Skeletal muscle satellite cell (primary cell): ENCODE measurements at regions not wholly inside any gene's neighbourhood (a gene's known extent, or its start where the extent isn't known, plus 50 kb on each side); places are given as distances from the start of the nearest gene placed in this dataset.

Experiments
- H3K27me3 ChIP-seq: 2 replicates; pipeline ENCODE4 v1.7.0; 2013; ENCODE audit warnings: low read length; ENCODE audit not compliant: control insufficient read depth, insufficient read depth
- H3K36me3 ChIP-seq: 2 replicates; pipeline ENCODE4 v1.7.0; 2013; ENCODE audit warnings: mild to moderate bottlenecking, control low read depth, low read length; ENCODE audit not compliant: insufficient read depth
- H3K4me1 ChIP-seq: 2 replicates; pipeline ENCODE4 v1.7.0; 2013; ENCODE audit warnings: low read length; ENCODE audit not compliant: control insufficient read depth, insufficient read depth
- H3K4me2 ChIP-seq: 2 replicates; pipeline ENCODE4 v1.7.0; 2013; ENCODE audit warnings: mild to moderate bottlenecking, low read length
- H3K4me3 ChIP-seq: 2 replicates; pipeline ENCODE4 v1.7.0; 2013; ENCODE audit warnings: low read length
- H3K9ac ChIP-seq: 2 replicates; pipeline ENCODE4 v1.7.0; 2013; ENCODE audit warnings: mild to moderate bottlenecking, low read depth, low read length, moderate library complexity
- H3K9me3 ChIP-seq: replicated peaks from 2 replicates; pipeline ENCODE4 v1.7.0; 2013; ENCODE audit warnings: mild to moderate bottlenecking, control low read depth, low read length

DNA sequence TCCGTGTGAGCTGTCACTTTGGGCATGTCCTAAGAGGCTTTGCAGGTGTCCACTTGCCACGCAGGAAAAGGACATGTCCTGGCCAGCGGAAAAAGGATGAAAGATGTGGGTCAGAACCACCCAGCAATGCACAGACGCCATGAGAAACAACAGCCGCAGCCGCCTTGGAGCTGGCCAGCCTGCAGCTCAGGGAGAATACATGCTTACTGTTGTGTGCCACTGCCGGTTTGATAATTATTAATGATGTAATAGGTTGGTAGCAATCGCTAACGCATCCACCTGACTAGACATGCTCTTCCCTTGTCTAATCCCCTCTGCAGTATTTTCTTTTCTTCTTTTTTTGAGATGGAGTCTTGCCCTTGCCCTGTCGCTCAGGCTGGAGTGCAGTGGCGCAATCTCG, 221.7 kb downstream of the HAUS1 start:
- H3K4me3 ChIP-seq = no peak overlapping the region
- no peak overlapping the region for H3K4me2 ChIP-seq
- peaks cover 15% of the 10 kb centered on the region for H3K4me1 ChIP-seq

DNA sequence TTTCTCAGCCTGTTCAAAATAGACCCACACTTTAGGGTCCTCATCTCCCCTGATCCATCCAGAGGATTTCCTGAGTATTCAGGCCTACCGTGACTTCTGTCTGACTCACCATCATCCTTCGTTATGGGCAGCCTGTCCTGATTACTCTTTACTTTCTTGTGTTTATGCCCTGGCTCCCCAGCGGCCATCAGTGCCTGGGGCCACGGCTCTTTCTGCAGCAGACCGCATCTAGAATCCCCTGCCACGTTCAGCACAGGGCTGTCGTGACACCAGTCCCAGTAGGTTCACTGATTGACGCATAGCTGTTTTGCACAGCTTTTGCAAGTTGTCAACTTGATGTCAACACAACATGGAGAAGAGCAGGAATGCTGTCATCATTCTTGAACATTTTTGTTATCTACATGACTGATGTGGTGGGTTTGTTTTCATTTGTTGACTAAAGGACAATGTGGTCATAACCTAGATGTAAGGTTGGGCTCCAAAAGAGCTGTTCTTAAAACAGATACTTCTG, 225.6 kb downstream of the HAUS1 start:
- Histone ChIP-seq H3K4me2 (no peak overlapping the region), H3K36me3 (no peaks in the 10 kb centered on the region), H3K4me1 (no peaks in the 10 kb centered on the region), H3K27me3 (peaks cover 55% of the 10 kb centered on the region), H3K9me3 (no peaks in the 10 kb centered on the region), H3K4me3 (no peak overlapping the region), H3K9ac (no peak overlapping the region)

More for the DNA sequence above, 221.7 kb downstream of the HAUS1 start:
- H3K27me3 ChIP-seq = peaks cover 20% of the 10 kb centered on the region
- H3K9ac ChIP-seq = no peak overlapping the region
- no peaks in the 10 kb centered on the region for H3K36me3 ChIP-seq
- no peaks in the 10 kb centered on the region for H3K9me3 ChIP-seq

GRCh38 chr18:46331316-46331715, 227.1 kb downstream of the HAUS1 start:
- no peaks in the 10 kb centered on the region for H3K36me3 ChIP-seq
- H3K27me3 ChIP-seq = peaks cover 70% of the 10 kb centered on the region
- no peaks in the 10 kb centered on the region for H3K4me1 ChIP-seq
- no peak overlapping the region for H3K9ac ChIP-seq
- H3K9me3 ChIP-seq = no peaks in the 10 kb centered on the region
- no peak overlapping the region for H3K4me2 ChIP-seq
- no peak overlapping the region for H3K4me3 ChIP-seq

GRCh38 chr18:46332286-46332801, 228.2 kb downstream of the HAUS1 start:
- Histone ChIP-seq H3K4me2 (no peak overlapping the region), H3K4me1 (no peaks in the 10 kb centered on the region), H3K36me3 (no peaks in the 10 kb centered on the region), H3K27me3 (peaks cover 80% of the 10 kb centered on the region), H3K9me3 (no peaks in the 10 kb centered on the region), H3K4me3 (no peak overlapping the region), H3K9ac (no peak overlapping the region)

GRCh38 chr18:46332921-46333341, 228.7 kb downstream of the HAUS1 start:
- H3K4me3 ChIP-seq = no peak overlapping the region
- H3K36me3 ChIP-seq = no peaks in the 10 kb centered on the region
- no peaks in the 10 kb centered on the region for H3K4me1 ChIP-seq
- H3K9ac ChIP-seq = no peak overlapping the region
- no peaks in the 10 kb centered on the region for H3K9me3 ChIP-seq
- H3K27me3 ChIP-seq = peaks cover 86% of the 10 kb centered on the region
- no peak overlapping the region for H3K4me2 ChIP-seq

- peaks cover 93% of the 10 kb centered on the region for H3K27me3 ChIP-seq
- peak overlapping the region; percentile 74 for H3K4me2 ChIP-seq
- H3K9ac ChIP-seq = no peak overlapping the region
- H3K4me3 ChIP-seq = peak overlapping the region; percentile 62
- H3K36me3 ChIP-seq = no peaks in the 10 kb centered on the region
- H3K4me1 ChIP-seq = no peaks in the 10 kb centered on the region
- no peaks in the 10 kb centered on the region for H3K9me3 ChIP-seq
Measured at GRCh38 chr18:46333431-46334135, 229.4 kb downstream of the HAUS1 start.

GRCh38 chr18:46334868-46335281, 230.7 kb downstream of the HAUS1 start:
- Histone ChIP-seq H3K36me3 (no peaks in the 10 kb centered on the region), H3K4me3 (no peak overlapping the region), H3K4me1 (no peaks in the 10 kb centered on the region), H3K9ac (no peak overlapping the region), H3K9me3 (no peaks in the 10 kb centered on the region), H3K4me2 (peak overlapping the region; percentile 63), H3K27me3 (peaks cover 95% of the 10 kb centered on the region)

DNA sequence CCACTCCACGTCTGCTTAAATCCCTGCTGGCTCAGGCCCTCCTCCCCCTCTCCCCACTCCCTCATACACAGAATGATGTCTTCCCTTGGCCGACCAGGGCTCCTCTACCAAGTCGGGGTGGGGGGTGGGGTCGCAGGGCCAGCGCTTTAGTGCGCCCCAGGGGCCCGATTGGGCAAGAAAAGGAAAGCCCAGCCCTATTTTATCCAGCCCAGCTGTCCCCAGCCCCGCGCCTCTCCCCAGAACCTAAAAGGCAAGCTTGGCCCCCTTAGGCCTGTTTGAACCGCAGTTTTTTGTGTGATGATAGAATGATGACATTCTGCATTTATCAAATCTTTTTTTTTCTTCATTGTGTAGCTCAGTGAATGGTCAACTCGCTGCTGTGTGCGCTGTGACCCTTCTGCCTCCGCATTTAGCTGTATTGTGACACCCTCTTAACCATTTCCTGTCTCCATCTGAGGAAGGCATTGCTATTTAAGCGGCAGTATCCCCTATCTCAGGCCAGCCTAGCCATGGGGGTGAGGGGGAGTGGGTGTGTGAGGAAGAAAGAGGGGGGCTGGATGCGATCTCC, 231.4 kb downstream of the HAUS1 start:
- no peak overlapping the region for H3K9ac ChIP-seq
- no peaks in the 10 kb centered on the region for H3K9me3 ChIP-seq
- H3K4me2 ChIP-seq = no peak overlapping the region
- H3K36me3 ChIP-seq = no peaks in the 10 kb centered on the region
- H3K27me3 ChIP-seq = peaks cover 95% of the 10 kb centered on the region
- H3K4me3 ChIP-seq = no peak overlapping the region
- no peaks in the 10 kb centered on the region for H3K4me1 ChIP-seq

- Histone ChIP-seq H3K9me3 (no peaks in the 10 kb centered on the region), H3K4me2 (no peak overlapping the region), H3K36me3 (no peaks in the 10 kb centered on the region), H3K4me1 (no peaks in the 10 kb centered on the region), H3K9ac (no peak overlapping the region), H3K4me3 (no peak overlapping the region), H3K27me3 (peaks cover 93% of the 10 kb centered on the region)
Measured at GRCh38 chr18:46336278-46337111, 232.3 kb downstream of the HAUS1 start.

DNA sequence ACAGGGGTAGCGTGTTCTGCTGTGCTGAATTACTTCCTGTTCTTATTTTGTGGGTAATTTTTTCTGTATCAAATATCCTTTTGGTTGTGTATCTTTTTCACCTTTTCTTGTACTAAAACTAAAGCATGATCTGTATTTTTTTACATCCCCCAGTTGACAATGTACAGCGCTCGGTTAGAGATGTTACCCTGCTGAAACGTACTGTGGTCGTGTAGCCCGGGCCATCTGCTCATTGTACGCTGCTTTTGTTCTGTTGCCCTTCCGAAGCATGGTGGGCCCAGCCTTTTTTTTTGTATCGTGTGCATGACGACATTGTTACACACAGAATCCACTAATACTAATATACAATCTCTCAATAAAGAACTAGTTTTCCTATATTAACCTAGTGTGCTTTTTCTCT, 233.1 kb downstream of the HAUS1 start:
- H3K27me3 ChIP-seq = peaks cover 93% of the 10 kb centered on the region
- no peaks in the 10 kb centered on the region for H3K9me3 ChIP-seq
- H3K4me1 ChIP-seq = no peaks in the 10 kb centered on the region
- no peaks in the 10 kb centered on the region for H3K36me3 ChIP-seq
- no peak overlapping the region for H3K9ac ChIP-seq
- H3K4me2 ChIP-seq = no peak overlapping the region
- H3K4me3 ChIP-seq = no peak overlapping the region

GRCh38 chr18:46338205-46338604, 234.0 kb downstream of the HAUS1 start:
- H3K4me1 ChIP-seq = no peaks in the 10 kb centered on the region
- H3K4me3 ChIP-seq = no peak overlapping the region
- H3K36me3 ChIP-seq = no peaks in the 10 kb centered on the region
- H3K9ac ChIP-seq = no peak overlapping the region
- H3K4me2 ChIP-seq = no peak overlapping the region
- H3K9me3 ChIP-seq = no peaks in the 10 kb centered on the region
- peaks cover 93% of the 10 kb centered on the region for H3K27me3 ChIP-seq
